Prostate gland (tissue), 2 donors: ENCODE measurements at regions not wholly inside any gene's neighbourhood (a gene's known extent, or its start where the extent isn't known, plus 50 kb on each side); places are given as distances from the start of the nearest gene placed in this dataset.

ENCODE experiments used
- CTCF ChIP-seq, 4 experiments: fragments of 200-600 bp in 2 of 4; fragments of 450-650 bp in 2 of 4; sonication (generic) in 2 of 4; IDR thresholded peaks; 1 replicate in 3 of 4; 2 replicates in 1 of 4; pipeline ENCODE4 v1.5.1; 2016 to 2019; ENCODE audit warnings: antibody characterized with exemption in 4 of 4, mild to moderate bottlenecking in 2 of 4, moderate library complexity in 2 of 4
- POLR2A ChIP-seq: fragments of 450-650 bp; IDR thresholded peaks from one replicate; pipeline ENCODE4 v1.6.1; 2016; ENCODE audit warnings: antibody characterized with exemption, mild to moderate bottlenecking

DNA sequence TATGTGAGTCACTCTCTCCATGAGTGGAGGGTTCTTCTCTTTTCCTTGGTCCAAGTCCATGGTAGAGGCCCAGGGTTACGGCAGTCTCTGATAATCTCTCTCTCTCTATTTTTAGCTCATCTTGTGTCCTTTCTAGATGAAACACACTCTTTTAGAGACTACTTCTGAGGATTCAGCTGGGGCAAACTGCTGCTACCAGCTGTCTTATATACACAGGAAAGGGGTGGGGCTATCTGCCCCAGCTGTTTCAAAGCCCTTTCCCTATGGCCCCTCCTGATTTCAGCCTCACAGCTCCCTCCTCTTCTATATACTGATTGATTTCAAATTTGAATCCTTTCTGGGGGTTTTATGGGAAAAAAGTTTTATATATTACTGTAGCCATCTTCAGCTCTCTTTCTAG is 324.8 kb downstream of the RWDD3 start:
- no peak for TF ChIP-seq CTCF (IDR thresholded peaks at IDR 0.05)
- TF ChIP-seq POLR2A = no peak
